ENCODE measurements at regions not wholly inside any gene's neighbourhood (a gene's known extent, or its start where the extent isn't known, plus 50 kb on each side); places are given as distances from the start of the nearest gene placed in this dataset.

DNA sequence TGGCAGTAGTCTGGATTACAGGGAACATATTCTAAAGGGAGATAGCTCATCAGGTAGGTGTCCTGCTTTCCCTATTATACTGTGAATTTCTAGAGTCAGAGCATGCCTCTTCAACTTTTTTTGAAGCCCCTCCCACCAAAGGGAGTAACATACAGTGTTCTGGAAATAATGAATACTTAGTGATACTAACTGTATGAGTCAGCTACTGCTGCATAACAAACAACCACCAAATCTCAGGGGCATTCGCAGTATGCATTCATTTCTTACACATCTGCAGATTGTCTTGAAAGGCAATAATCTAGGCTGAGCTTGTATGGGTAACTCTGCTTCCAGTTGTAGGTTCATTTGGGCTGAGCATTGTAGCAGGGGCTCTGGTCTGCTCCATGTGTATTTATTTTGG is 409.7 kb upstream of the SPRED2 start:
- peaks cover 3% of the 10 kb centered on the region for H3K9me3 Mint-ChIP-seq
- H3K27ac Mint-ChIP-seq: no peak overlapping the region
- H3K4me3 Mint-ChIP-seq: no peak overlapping the region
- no peaks in the 10 kb centered on the region for H3K36me3 Mint-ChIP-seq (ENCODE audit: low read depth)
- H3K27me3 Mint-ChIP-seq (ENCODE audit: low read depth): no peaks in the 10 kb centered on the region
- no peaks in the 10 kb centered on the region for H3K4me1 Mint-ChIP-seq (ENCODE audit: low read depth)

- Mint-ChIP-seq H3K4me1 (ENCODE audit: low read depth) (no peaks in the 10 kb centered on the region), H3K27me3 (ENCODE audit: low read depth) (no peaks in the 10 kb centered on the region), H3K27ac (no peak overlapping the region), H3K4me3 (no peak overlapping the region), H3K9me3 (peaks cover 3% of the 10 kb centered on the region), H3K36me3 (ENCODE audit: low read depth) (no peaks in the 10 kb centered on the region)
Measured at GRCh38 chr2:65835975-65836549, 403.7 kb upstream of the SPRED2 start.

GRCh38 chr2:65834771-65835475 is 402.5 kb upstream of the SPRED2 start:
- no peak overlapping the region for H3K4me3 Mint-ChIP-seq
- H3K27ac Mint-ChIP-seq: no peak overlapping the region
- H3K27me3 Mint-ChIP-seq (ENCODE audit: low read depth): no peaks in the 10 kb centered on the region
- no peaks in the 10 kb centered on the region for H3K4me1 Mint-ChIP-seq (ENCODE audit: low read depth)
- H3K36me3 Mint-ChIP-seq (ENCODE audit: low read depth): no peaks in the 10 kb centered on the region
- H3K9me3 Mint-ChIP-seq: no peaks in the 10 kb centered on the region

DNA sequence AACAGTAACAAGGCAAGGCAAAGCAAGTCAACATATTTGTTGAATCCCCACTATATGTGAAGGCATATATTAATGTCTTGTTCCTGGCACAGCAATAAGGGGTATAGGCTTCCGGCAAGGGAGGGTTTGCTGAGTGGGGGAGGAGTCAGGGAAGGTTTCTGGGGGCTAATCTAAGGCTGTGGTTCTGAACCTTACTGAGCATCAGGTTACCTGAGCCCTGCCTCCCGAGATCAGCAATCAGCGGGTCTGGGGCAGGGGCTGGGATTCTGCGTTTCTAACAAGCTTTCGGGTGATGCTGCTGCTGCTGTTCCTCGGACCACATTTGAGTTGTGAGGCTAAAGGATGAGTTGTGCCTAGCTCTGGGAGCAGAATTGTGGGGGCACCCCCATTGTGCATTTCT is 401.7 kb upstream of the SPRED2 start:
- H3K4me3 Mint-ChIP-seq: no peak overlapping the region
- no peaks in the 10 kb centered on the region for H3K36me3 Mint-ChIP-seq (ENCODE audit: low read depth)
- no peak overlapping the region for H3K27ac Mint-ChIP-seq
- no peaks in the 10 kb centered on the region for H3K27me3 Mint-ChIP-seq (ENCODE audit: low read depth)
- no peaks in the 10 kb centered on the region for H3K9me3 Mint-ChIP-seq
- no peaks in the 10 kb centered on the region for H3K4me1 Mint-ChIP-seq (ENCODE audit: low read depth)

DNA sequence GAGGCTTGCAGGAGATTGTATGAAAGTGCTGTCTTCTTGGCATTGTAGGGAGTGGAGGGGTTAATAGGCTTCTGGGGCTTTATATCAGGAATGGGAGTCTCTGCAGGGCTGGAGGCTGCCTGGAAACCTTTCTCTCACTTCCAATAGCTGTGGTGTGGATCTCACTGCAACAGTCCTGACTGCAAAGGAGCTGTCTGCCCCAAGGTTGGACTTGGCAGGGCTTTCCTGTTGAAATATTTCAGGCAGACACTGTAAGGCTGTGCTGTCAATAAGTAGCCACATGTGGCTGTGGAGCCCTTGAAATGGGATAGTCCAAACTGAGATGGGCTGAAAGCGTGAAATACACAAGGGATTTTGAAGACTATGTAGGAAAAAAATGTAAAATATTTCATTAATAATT is 399.1 kb upstream of the SPRED2 start:
- no peak overlapping the region for H3K4me3 Mint-ChIP-seq
- H3K36me3 Mint-ChIP-seq (ENCODE audit: low read depth): no peaks in the 10 kb centered on the region
- no peaks in the 10 kb centered on the region for H3K4me1 Mint-ChIP-seq (ENCODE audit: low read depth)
- no peaks in the 10 kb centered on the region for H3K9me3 Mint-ChIP-seq
- no peak overlapping the region for H3K27ac Mint-ChIP-seq
- no peaks in the 10 kb centered on the region for H3K27me3 Mint-ChIP-seq (ENCODE audit: low read depth)

DNA sequence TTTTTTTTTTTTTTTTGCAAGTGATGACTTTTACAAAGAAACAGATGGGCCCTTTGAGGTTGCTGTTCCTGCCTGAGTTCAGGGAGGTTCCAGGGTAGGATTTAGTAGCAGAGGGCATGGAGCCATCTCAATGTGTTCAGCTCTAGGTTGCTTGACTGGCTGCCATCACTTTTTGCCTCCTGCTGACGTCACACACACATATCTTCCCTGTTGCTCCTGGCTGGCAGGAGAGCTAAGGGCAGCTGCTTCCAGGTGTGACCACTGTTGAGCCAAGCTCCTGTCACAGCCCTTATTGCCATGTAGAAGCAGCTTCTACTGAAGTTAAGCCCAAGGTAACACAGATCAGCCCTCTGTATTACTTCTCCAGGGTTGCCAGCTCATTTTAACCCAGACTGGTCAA is 394.2 kb upstream of the SPRED2 start:
- H3K9me3 Mint-ChIP-seq: no peaks in the 10 kb centered on the region

DNA sequence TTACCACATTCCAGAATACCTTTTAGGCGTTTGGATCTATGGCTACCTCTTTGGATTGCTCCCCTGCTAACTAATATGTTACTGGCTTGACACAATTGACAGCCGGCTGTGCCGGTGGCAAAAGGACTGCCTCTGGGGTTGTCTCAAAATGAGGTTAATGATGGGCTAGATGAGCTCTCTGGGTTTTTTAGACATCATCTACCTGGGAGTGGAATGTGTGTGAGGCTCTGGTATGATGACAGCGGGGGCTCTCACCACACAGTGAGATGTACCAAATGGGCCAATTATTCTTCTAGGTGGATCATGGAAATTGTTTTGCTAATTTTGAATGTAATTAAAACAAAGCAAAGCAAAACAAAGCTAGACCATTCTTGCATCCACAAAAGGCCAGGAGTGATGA is 391.1 kb upstream of the SPRED2 start:
- Mint-ChIP-seq H3K36me3 (ENCODE audit: low read depth) (no peaks in the 10 kb centered on the region), H3K27me3 (ENCODE audit: low read depth) (no peaks in the 10 kb centered on the region), H3K4me1 (ENCODE audit: low read depth) (no peaks in the 10 kb centered on the region), H3K27ac (no peak overlapping the region), H3K9me3 (no peaks in the 10 kb centered on the region), H3K4me3 (no peak overlapping the region)

More for the DNA sequence above, 394.2 kb upstream of the SPRED2 start:
- Mint-ChIP-seq H3K4me3 (no peak overlapping the region), H3K27me3 (ENCODE audit: low read depth) (no peaks in the 10 kb centered on the region), H3K27ac (no peak overlapping the region), H3K4me1 (ENCODE audit: low read depth) (no peaks in the 10 kb centered on the region), H3K36me3 (ENCODE audit: low read depth) (no peaks in the 10 kb centered on the region)

DNA sequence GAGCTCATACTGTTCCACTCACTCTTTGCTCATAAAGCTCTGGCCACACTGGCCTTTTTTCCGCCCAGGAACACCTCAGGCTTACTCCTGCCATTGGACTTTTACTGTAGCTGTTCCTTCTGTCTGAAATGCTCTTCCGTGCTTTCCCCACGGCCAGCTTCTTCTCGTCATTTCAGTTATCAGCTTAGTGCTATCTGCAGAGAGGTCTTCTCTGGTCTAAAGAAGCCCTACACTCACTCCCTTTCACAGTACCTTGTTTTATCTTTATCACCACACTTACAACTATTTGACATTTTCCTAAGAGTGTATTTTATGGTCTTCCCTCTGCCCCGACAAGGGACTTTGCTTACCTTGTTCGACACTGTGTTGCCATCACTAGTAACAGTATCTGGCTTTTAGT is 388.1 kb upstream of the SPRED2 start:
- H3K27me3 Mint-ChIP-seq (ENCODE audit: low read depth): no peaks in the 10 kb centered on the region
- H3K4me1 Mint-ChIP-seq (ENCODE audit: low read depth): no peaks in the 10 kb centered on the region
- H3K9me3 Mint-ChIP-seq: no peaks in the 10 kb centered on the region
- no peak overlapping the region for H3K4me3 Mint-ChIP-seq
- no peak overlapping the region for H3K27ac Mint-ChIP-seq
- H3K36me3 Mint-ChIP-seq (ENCODE audit: low read depth): no peaks in the 10 kb centered on the region

DNA sequence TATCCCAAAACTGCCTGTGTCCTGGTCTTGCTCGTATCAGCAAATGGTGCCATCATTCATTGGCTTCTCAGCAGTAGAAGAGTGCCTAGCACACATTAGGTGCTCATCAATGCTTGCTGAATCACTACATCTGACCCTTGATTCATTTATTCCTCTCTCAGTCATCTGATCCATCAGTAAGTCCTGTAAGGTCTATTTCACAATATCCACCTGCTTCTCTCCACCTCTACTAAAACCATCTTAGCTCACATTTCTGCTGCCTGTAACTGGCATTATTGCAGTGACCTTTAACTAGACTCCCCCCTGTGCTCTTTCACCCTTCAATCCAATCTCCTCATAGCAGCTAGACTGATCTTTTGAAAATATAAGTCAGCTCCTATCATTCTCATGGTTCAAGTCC is 387.6 kb upstream of the SPRED2 start:
- Mint-ChIP-seq H3K4me3 (no peak overlapping the region), H3K27me3 (ENCODE audit: low read depth) (no peaks in the 10 kb centered on the region), H3K36me3 (ENCODE audit: low read depth) (no peaks in the 10 kb centered on the region), H3K27ac (no peak overlapping the region), H3K9me3 (no peaks in the 10 kb centered on the region), H3K4me1 (ENCODE audit: low read depth) (no peaks in the 10 kb centered on the region)

DNA sequence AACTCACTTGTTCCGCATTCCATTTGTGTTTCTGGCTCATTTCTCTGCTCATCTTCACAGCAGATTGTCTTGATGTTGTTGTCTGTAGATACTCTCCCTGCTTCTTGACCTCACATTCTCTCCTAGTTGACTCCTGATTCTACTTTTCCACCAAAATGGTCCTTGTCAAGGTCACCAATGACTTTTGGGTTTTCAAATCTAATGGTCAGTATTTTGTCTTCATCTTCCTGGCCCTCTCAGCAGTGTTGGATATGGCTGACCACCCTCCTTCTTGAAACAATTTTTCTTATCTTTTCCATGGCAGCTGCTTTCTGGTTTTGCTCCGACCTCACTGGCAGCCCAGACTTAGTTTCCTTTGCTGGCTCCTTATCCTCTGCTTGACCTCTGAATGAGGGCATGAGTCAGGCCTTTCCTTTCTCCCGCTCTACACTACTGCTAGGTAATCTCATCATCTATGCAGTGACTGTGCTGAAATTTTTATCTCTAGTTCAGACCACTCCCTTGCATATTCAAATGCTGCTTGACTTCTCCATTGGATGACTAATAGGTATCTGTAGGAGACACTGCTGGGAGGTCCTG is 386.6 kb upstream of the SPRED2 start:
- Mint-ChIP-seq H3K27me3 (ENCODE audit: low read depth) (no peaks in the 10 kb centered on the region), H3K4me1 (ENCODE audit: low read depth) (no peaks in the 10 kb centered on the region), H3K9me3 (no peaks in the 10 kb centered on the region), H3K4me3 (no peak overlapping the region), H3K36me3 (ENCODE audit: low read depth) (no peaks in the 10 kb centered on the region), H3K27ac (no peak overlapping the region)

- Mint-ChIP-seq H3K9me3 (no peaks in the 10 kb centered on the region), H3K4me3 (no peak overlapping the region), H3K27ac (no peak overlapping the region), H3K27me3 (ENCODE audit: low read depth) (no peaks in the 10 kb centered on the region), H3K4me1 (ENCODE audit: low read depth) (no peaks in the 10 kb centered on the region), H3K36me3 (ENCODE audit: low read depth) (no peaks in the 10 kb centered on the region)
Measured at GRCh38 chr2:65813631-65814173, 381.3 kb upstream of the SPRED2 start.

GRCh38 chr2:65812887-65813286 is 380.5 kb upstream of the SPRED2 start:
- H3K27me3 Mint-ChIP-seq (ENCODE audit: low read depth): no peaks in the 10 kb centered on the region
- peaks cover 1% of the 10 kb centered on the region for H3K9me3 Mint-ChIP-seq
- no peak overlapping the region for H3K4me3 Mint-ChIP-seq
- H3K4me1 Mint-ChIP-seq (ENCODE audit: low read depth): no peaks in the 10 kb centered on the region
- no peak overlapping the region for H3K27ac Mint-ChIP-seq
- no peaks in the 10 kb centered on the region for H3K36me3 Mint-ChIP-seq (ENCODE audit: low read depth)

DNA sequence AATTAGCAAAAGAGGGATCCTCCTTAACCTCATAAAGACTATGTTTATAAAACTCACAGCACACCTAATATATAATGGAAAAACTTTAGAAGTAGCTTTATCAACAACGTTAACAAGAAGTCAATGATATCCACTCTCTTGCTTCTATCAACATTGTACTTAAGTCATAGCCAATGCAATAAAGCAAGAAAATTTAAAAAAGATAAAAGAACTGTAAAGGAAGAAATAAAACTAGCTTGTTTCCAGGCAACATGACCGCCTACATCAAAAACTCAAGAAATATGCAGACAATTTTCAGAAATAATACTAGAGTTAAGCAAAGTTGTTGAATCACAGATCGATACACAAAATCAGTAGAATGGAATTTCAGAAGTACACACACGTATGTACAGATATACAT is 375.5 kb upstream of the SPRED2 start:
- no peaks in the 10 kb centered on the region for H3K4me1 Mint-ChIP-seq (ENCODE audit: low read depth)
- peaks cover 4% of the 10 kb centered on the region for H3K9me3 Mint-ChIP-seq
- H3K36me3 Mint-ChIP-seq (ENCODE audit: low read depth): no peaks in the 10 kb centered on the region
- no peaks in the 10 kb centered on the region for H3K27me3 Mint-ChIP-seq (ENCODE audit: low read depth)
- H3K4me3 Mint-ChIP-seq: no peak overlapping the region
- no peak overlapping the region for H3K27ac Mint-ChIP-seq

- Mint-ChIP-seq H3K27me3 (ENCODE audit: low read depth) (no peaks in the 10 kb centered on the region), H3K4me1 (ENCODE audit: low read depth) (no peaks in the 10 kb centered on the region), H3K36me3 (ENCODE audit: low read depth) (no peaks in the 10 kb centered on the region), H3K27ac (no peak overlapping the region), H3K4me3 (no peak overlapping the region), H3K9me3 (peaks cover 4% of the 10 kb centered on the region)
Measured at GRCh38 chr2:65804777-65805176, 372.4 kb upstream of the SPRED2 start.

GRCh38 chr2:65802298-65802942 is 370.0 kb upstream of the SPRED2 start:
- H3K4me1 Mint-ChIP-seq (ENCODE audit: low read depth): no peaks in the 10 kb centered on the region
- no peak overlapping the region for H3K4me3 Mint-ChIP-seq
- H3K9me3 Mint-ChIP-seq: no peaks in the 10 kb centered on the region
- H3K36me3 Mint-ChIP-seq (ENCODE audit: low read depth): no peaks in the 10 kb centered on the region
- H3K27ac Mint-ChIP-seq: no peak overlapping the region
- no peaks in the 10 kb centered on the region for H3K27me3 Mint-ChIP-seq (ENCODE audit: low read depth)
